NCI-H1694 (cell line): ENCODE measurements at regions not wholly inside any gene's neighbourhood (a gene's known extent, or its start where the extent isn't known, plus 50 kb on each side); places are given as distances from the start of the nearest gene placed in this dataset.
"Not testable (repeated sequence)": the region's sequence is repeated elsewhere in the genome, so short reads cannot be mapped to it uniquely, and the experiment has no call there.

Experiments
- DNase-seq: peaks from one replicate; lab custom pipeline; 2025; lab: John Stamatoyannopoulos, UW

- DNase-seq: no peak
Measured at GRCh38 chr1:101483982-101484688, 247.3 kb downstream of the S1PR1 start.

GRCh38 chr1:101484689-101485338 is 248.0 kb downstream of the S1PR1 start:
- DNase-seq: no peak

GRCh38 chr1:101485712-101486111 is 248.9 kb downstream of the S1PR1 start:
- no peak for DNase-seq

GRCh38 chr1:101492144-101492543 is 255.3 kb downstream of the S1PR1 start:
- DNase-seq: not testable (repeated sequence)

GRCh38 chr1:101493920-101494319 is 257.1 kb downstream of the S1PR1 start:
- not testable (repeated sequence) for DNase-seq

- DNase-seq: no peak
Measured at GRCh38 chr1:101496109-101496508, 259.3 kb downstream of the S1PR1 start.

GRCh38 chr1:101497881-101498559 is 261.2 kb downstream of the S1PR1 start:
- DNase-seq: no peak

- DNase-seq: not testable (repeated sequence)
Measured at GRCh38 chr1:101504106-101504505, 267.3 kb downstream of the S1PR1 start.

- DNase-seq: not testable (repeated sequence)
Measured at GRCh38 chr1:101505240-101505639, 268.4 kb downstream of the S1PR1 start.

- DNase-seq: peak; percentile 23
Measured at GRCh38 chr1:101506541-101507164, 269.8 kb downstream of the S1PR1 start.

- DNase-seq: no peak
Measured at GRCh38 chr1:101507547-101507971, 270.7 kb downstream of the S1PR1 start.

- no peak for DNase-seq
Measured at GRCh38 chr1:101508913-101509312, 272.1 kb downstream of the S1PR1 start.

GRCh38 chr1:101509370-101509769 is 272.6 kb downstream of the S1PR1 start:
- no peak for DNase-seq

GRCh38 chr1:101511202-101511891 is 274.5 kb downstream of the S1PR1 start:
- DNase-seq: no peak

GRCh38 chr1:101520302-101520701 is 283.5 kb downstream of the S1PR1 start:
- DNase-seq: peak; percentile 26

- DNase-seq: no peak
Measured at GRCh38 chr1:101522486-101522885, 285.7 kb downstream of the S1PR1 start.

GRCh38 chr1:101526813-101527212 is 290.0 kb downstream of the S1PR1 start:
- no peak for DNase-seq

GRCh38 chr1:101532377-101532776 is 295.6 kb downstream of the S1PR1 start:
- DNase-seq: no peak

GRCh38 chr1:101540161-101540560 is 303.3 kb downstream of the S1PR1 start:
- DNase-seq: no peak

GRCh38 chr1:101546885-101547284 is 310.1 kb downstream of the S1PR1 start:
- no peak for DNase-seq

- DNase-seq: no peak
Measured at GRCh38 chr1:101547357-101547756, 310.5 kb downstream of the S1PR1 start.

GRCh38 chr1:101548376-101548775 is 311.6 kb downstream of the S1PR1 start:
- no peak for DNase-seq
